Erythroblast (primary cell): ENCODE measurements at regions not wholly inside any gene's neighbourhood (a gene's known extent, or its start where the extent isn't known, plus 50 kb on each side); places are given as distances from the start of the nearest gene placed in this dataset.
"Not testable (repeated sequence)": the region's sequence is repeated elsewhere in the genome, so short reads cannot be mapped to it uniquely, and the experiment has no call there.

ENCODE experiments used
- DNase-seq, 2 experiments: peaks; one replicate each; lab custom pipeline; 2025; lab: John Stamatoyannopoulos, UW
- GATA1 ChIP-seq: IDR thresholded peaks from 2 replicates; pipeline ENCODE4 v1.6.1; 2011; ENCODE audit warnings: low read depth, mild to moderate bottlenecking, control low read depth, low read length, moderate library complexity
- POLR2A ChIP-seq: IDR thresholded peaks from 2 replicates; pipeline ENCODE4 v1.6.1; 2011; ENCODE audit warnings: mild to moderate bottlenecking, low read length

GRCh38 chr3:127520993-127521392, 69.5 kb downstream of the TPRA1 start:
- DNase-seq, result no peak
- TF ChIP-seq GATA1 (no peak), POLR2A (no peak)

GRCh38 chr3:127518456-127519081, 72.0 kb downstream of the TPRA1 start:
- DNase-seq, result no peak
- TF ChIP-seq GATA1 (no peak), POLR2A (no peak)

DNA sequence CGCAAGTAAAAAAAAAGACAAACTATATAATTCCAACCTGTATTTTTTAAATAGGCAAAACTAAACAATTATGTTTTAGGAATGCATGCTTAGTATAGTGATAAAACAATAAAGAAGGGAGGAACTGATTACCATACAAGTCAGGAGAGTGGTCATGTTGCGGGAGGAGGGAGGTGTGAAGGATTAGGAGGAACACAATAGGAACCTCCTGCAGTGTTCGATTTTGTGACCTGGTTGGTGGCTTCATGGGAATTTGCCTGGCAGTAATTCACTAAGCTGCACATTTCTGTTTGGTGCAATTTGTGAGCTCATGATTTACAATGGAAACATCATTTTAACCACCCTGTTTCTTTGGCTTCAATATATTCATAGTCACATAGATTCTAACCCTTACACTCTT, 78.3 kb downstream of the TPRA1 start:
- DNase-seq, result no peak
- no peak for TF ChIP-seq GATA1
- no peak for TF ChIP-seq POLR2A

- no peak for DNase-seq
- TF ChIP-seq GATA1 (no peak), POLR2A (no peak)
Observed at GRCh38 chr3:127501177-127501576, 89.4 kb downstream of the TPRA1 start.

- DNase-seq, result no peak
- TF ChIP-seq GATA1 (no peak), POLR2A (no peak)
Observed at GRCh38 chr3:127497676-127498075, 92.9 kb downstream of the TPRA1 start.

- DNase-seq, result no peak
- TF ChIP-seq POLR2A, result no peak
Observed at GRCh38 chr3:127497166-127497565, 93.4 kb downstream of the TPRA1 start.

DNA sequence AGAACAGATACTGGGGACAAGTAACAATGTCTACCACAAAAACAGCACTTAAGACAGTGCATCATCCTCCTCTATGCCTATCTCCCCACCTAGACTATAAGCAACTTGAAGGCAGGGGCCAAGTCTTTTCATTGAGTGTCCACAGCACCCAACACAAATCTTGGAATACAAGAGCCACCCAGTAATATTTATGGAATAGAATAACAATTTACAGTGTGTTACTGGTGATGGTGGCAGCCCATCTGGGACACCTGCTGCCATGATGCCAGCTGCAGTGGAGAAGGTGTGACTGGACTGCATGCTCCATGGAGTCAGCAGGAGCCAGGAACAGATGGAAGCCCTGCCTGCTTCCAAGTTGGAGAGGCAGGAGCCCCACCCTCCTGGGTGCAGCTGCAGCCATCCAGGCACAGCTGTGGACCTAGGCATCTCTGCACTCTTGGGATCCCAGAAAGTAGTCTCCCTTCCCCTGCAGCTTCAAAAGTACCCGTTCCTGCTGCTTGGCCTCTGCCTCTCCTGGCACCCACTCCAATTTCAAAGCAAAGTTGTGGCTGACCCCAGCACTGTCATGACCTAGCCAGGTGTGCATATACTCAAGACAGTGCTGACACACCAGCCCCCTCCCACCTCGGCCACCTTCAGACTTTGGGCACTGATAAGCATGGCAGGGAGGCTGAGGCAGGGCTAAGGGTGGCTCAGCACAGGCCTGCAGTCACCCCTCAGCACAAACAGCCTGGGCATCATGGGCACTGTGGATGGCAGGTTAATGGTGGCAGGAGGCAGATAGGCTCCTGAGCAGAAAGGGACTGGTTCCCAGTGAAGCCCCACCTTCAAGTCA, 94.5 kb downstream of the TPRA1 start:
- DNase-seq, result no peak
- TF ChIP-seq POLR2A, result no peak
- no peak for TF ChIP-seq GATA1

- no peak for DNase-seq
- TF ChIP-seq POLR2A, result no peak
- TF ChIP-seq GATA1, result no peak
Observed at GRCh38 chr3:127493924-127494646, 96.4 kb downstream of the TPRA1 start.

DNA sequence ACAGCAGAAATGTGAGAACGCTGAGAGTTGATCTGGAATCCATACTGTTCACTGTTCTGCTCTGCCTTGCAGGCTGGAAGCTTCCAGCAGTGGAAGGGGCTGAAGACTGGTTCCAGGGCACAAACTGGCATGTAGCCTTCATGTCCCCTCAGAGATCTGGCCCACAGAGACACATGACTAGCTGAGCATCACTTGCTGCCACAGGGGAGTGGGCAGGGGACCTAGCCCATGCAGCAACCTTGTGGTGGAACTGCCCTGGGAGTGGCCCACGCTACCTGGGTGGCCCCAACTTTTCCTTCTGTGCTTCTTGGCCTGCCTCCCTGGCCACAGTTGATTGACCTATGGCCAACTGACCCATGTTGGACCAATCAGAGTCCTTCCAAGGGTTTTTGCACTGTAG, 98.1 kb downstream of the TPRA1 start:
- no peak for TF ChIP-seq GATA1
- no peak for TF ChIP-seq POLR2A

DNA sequence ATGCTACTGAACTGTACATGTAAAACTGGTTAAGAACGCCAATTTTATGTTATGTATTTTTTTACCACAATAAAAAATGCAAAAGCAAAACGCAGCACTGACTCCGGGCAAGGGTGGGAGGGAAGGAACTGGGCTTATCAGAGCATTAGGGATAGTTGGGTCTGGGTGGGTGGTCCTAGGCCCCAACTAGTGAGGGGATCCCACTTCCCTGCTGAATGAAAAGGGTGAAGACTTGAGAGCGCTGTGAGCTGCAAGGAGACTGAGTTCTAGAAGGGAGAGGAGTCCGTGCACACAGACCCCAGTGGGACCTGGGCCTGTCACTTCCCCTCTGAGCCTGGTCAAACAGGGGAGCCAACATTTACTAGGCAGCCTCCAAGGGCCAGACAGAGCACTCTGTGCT, 98.6 kb downstream of the TPRA1 start:
- DNase-seq, result no peak
- TF ChIP-seq GATA1, result no peak

More for the DNA sequence above, 98.1 kb downstream of the TPRA1 start:
- DNase-seq, result no peak

- no peak for TF ChIP-seq GATA1
- no peak for TF ChIP-seq POLR2A
- no peak for DNase-seq
Observed at GRCh38 chr3:127491323-127491722, 99.2 kb downstream of the TPRA1 start.

DNA sequence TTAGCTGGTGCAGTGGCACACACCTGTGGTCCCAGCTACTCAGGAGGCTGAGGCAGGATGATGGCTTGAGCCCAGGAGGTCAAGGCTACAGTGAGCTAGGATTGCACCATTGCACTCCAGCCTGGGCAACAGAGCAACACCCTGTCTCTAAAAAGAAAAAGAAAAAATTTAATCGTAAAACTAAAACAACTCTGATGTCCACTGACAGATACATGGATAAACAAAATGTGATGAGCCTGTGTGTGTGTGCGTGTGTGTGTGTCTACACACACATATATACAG, 99.6 kb downstream of the TPRA1 start:
- not testable (repeated sequence) for DNase-seq

- DNase-seq, result no peak
- TF ChIP-seq POLR2A (no peak), GATA1 (no peak)
Observed at GRCh38 chr3:127490271-127491023, 100.1 kb downstream of the TPRA1 start.

DNA sequence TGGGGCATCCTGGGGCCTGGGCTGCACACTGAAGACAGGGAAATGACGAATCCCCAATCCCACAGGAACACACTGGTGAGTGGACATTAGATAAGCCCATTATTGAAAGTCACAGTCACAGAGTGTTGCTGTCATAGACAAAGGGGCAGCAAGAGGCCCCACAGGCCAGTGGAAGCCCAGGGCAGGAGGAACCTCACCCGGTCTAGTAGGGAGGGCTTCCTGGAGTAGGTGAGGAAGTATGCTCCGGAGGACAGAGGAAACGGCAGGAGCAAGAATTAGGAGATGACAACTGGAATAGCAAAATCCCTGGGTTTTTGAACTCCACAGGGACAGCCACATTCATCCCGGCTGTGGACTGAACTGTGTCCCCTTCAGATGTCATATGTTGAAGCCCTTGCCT, 101.2 kb downstream of the TPRA1 start:
- DNase-seq, result no peak
- no peak for TF ChIP-seq POLR2A
- TF ChIP-seq GATA1, result no peak
